GM23338 (cell line): ENCODE measurements at regions not wholly inside any gene's neighbourhood (a gene's known extent, or its start where the extent isn't known, plus 50 kb on each side); places are given as distances from the start of the nearest gene placed in this dataset.

Source experiments
- CTCF ChIP-seq, 2 experiments: fragments of 200-600 bp in 1 of 2; sonication (generic) in 1 of 2; conservative IDR thresholded peaks; 2 replicates each; pipeline versions ENCODE4 v1.5.1 to v1.6.1; 2016 to 2017; ENCODE audit warnings: antibody characterized with exemption in 2 of 2, low read depth in 2 of 2, mild to moderate bottlenecking in 2 of 2, moderate library complexity in 1 of 2
- EZH2 ChIP-seq: fragments of 200-600 bp; sonication (generic); IDR thresholded peaks from one replicate; pipeline ENCODE4 v1.8.0; 2017; ENCODE audit warnings: antibody characterized with exemption, mild to moderate bottlenecking, low read depth; ENCODE audit not compliant: unreplicated experiment

DNA sequence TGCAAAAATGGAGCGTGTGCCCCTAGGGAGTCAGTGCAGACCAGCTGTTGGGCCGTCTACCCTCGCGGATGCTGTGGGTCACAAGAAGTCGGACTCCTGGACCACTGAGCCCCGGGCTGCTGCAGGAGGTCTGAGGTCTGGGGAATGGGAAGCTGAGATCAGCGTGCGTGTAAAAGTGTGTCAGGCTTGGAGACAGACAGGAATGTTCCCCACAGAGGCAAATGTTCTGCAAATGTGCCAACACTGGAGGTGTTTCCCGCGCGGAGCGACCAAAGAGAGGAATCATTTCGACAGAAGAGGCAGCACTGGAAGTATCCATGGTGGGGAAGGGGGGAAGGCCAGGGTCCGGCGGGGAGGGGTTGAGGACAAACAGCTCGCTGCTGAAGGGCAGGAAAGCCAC is 643.8 kb upstream of the MGMT start:
- no peak for TF ChIP-seq CTCF (conservative IDR thresholded peaks at IDR 0.05; ENCODE audit: low read depth in 2 of 2)
- no peak for TF ChIP-seq EZH2
